ENCODE measurements at regions not wholly inside any gene's neighbourhood (a gene's known extent, or its start where the extent isn't known, plus 50 kb on each side); places are given as distances from the start of the nearest gene placed in this dataset.

DNA sequence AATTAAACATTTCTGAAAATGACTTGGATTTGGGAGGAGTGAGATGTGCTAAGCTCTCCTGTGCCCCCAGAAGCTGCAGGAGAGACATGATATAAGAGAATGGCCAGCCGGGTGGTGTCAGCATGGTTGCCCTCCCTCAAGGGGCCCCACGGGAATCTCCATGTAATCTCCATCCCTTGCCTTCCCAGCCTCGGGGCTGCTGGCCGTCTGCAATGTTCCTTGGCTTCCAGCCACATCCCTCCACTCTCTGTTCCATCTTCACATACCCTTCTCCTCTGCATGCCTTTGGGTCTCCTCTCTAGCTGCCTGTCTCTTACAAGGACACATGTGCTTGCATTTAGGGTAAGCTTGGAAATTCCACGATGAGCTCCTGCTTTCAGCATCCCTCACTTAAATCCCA lies 172.0 kb downstream of the TSHZ3 start:
- TF ChIP-seq, protein P1, sequence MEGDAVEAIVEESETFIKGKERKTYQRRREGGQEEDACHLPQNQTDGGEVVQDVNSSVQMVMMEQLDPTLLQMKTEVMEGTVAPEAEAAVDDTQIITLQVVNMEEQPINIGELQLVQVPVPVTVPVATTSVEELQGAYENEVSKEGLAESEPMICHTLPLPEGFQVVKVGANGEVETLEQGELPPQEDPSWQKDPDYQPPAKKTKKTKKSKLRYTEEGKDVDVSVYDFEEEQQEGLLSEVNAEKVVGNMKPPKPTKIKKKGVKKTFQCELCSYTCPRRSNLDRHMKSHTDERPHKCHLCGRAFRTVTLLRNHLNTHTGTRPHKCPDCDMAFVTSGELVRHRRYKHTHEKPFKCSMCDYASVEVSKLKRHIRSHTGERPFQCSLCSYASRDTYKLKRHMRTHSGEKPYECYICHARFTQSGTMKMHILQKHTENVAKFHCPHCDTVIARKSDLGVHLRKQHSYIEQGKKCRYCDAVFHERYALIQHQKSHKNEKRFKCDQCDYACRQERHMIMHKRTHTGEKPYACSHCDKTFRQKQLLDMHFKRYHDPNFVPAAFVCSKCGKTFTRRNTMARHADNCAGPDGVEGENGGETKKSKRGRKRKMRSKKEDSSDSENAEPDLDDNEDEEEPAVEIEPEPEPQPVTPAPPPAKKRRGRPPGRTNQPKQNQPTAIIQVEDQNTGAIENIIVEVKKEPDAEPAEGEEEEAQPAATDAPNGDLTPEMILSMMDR (IDR thresholded peaks at IDR 0.05; ENCODE audit: low read depth, low read length, missing control alignments), result no peak
- in situ Hi-C loops (cut with HindIII; ENCODE audit: low sequenced_read_pairs), result no loop called here
- H3K4me3 ChIP-seq (ENCODE audit: low read depth, low read length), result no peak overlapping the region
- no peak for DNase-seq (ENCODE audit: low read depth)

- TF ChIP-seq, protein P1 (IDR thresholded peaks at IDR 0.05; ENCODE audit: low read depth, low read length, missing control alignments), result no peak
- no peak for DNase-seq (ENCODE audit: low read depth)
- no peak overlapping the region for H3K4me3 ChIP-seq (ENCODE audit: low read depth, low read length)
- in situ Hi-C loops (cut with HindIII; ENCODE audit: low sequenced_read_pairs), result no loop called here
These were observed 173.5 kb downstream of the TSHZ3 start for GRCh38 chr19:31175564-31176348.

DNA sequence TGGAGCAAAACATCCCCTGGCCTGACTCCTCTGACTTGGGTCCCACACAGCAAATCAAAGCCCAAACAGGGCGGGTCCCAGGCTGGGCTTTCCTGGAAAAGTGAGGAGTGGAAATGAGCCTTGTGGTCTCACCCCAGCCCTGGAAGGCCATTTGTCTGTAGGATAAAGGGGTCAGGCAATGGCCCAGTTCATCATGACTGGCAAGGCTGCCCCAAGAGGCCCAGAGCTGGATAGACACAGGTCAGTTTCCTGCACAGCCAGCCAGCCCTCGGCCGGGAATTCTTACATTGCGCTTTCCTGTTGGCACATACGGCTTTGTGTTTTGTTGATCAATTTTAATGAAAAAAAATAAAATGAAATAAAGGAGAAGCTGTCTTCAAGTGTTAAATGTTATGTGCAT lies 174.3 kb downstream of the TSHZ3 start:
- TF ChIP-seq, protein P1 (IDR thresholded peaks at IDR 0.05; ENCODE audit: low read depth, low read length, missing control alignments), result no peak
- no peak overlapping the region for H3K4me3 ChIP-seq (ENCODE audit: low read depth, low read length)
- in situ Hi-C loops (cut with HindIII; ENCODE audit: low sequenced_read_pairs), result no loop called here
- DNase-seq (ENCODE audit: low read depth), result no peak

DNA sequence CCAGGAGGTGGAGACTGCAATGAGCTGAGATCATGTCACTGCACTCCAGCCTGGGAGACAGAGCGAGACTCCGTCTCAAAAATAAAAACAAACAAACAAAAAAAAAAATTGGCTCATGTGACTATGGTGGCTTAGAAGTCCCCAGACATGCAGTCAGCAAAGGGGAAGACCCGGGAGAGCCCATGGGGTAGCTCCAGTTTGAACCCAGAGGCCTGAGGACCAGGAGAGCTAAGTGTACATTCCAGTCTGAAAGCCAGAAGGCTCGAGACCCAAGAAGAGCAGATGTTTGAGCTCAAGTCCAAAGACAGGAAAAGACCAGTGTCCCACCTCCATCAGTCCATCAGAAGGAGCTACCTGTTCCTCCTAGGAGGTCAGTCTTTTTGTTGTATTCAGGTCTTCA lies 175.2 kb downstream of the TSHZ3 start:
- in situ Hi-C loops (cut with HindIII; ENCODE audit: low sequenced_read_pairs), result no loop called here
- H3K4me3 ChIP-seq (ENCODE audit: low read depth, low read length), result no peak overlapping the region
- TF ChIP-seq, protein P1 (IDR thresholded peaks at IDR 0.05; ENCODE audit: low read depth, low read length, missing control alignments), result no peak
- DNase-seq (ENCODE audit: low read depth), result no peak

GRCh38 chr19:31171936-31172335 lies 177.3 kb downstream of the TSHZ3 start:
- TF ChIP-seq, protein P1 (IDR thresholded peaks at IDR 0.05; ENCODE audit: low read depth, low read length, missing control alignments), result no peak
- no peak for DNase-seq (ENCODE audit: low read depth)
- in situ Hi-C loops (cut with HindIII; ENCODE audit: low sequenced_read_pairs), result no loop called here
- no peak overlapping the region for H3K4me3 ChIP-seq (ENCODE audit: low read depth, low read length)

- TF ChIP-seq, protein P1 (IDR thresholded peaks at IDR 0.05; ENCODE audit: low read depth, low read length, missing control alignments), result no peak
- H3K4me3 ChIP-seq (ENCODE audit: low read depth, low read length), result no peak overlapping the region
- no peak for DNase-seq (ENCODE audit: low read depth)
- in situ Hi-C loops (cut with HindIII; ENCODE audit: low sequenced_read_pairs), result no loop called here
These were observed 179.2 kb downstream of the TSHZ3 start for GRCh38 chr19:31170046-31170445.

All from astrocyte of the cerebellum (primary cell).